CD14-positive monocyte (primary cell): ENCODE measurements at regions not wholly inside any gene's neighbourhood (a gene's known extent, or its start where the extent isn't known, plus 50 kb on each side); places are given as distances from the start of the nearest gene placed in this dataset.

Experiments
- DNase-seq, 3 donors: peaks; one replicate each; pipeline ENCODE4 v3.0.0-alpha.2; 2011 to 2022
- H2AFZ ChIP-seq: 2 replicates; pipeline ENCODE4 v1.6.0; 2012; ENCODE audit warnings: mild to moderate bottlenecking, low read depth, low read length, inconsistent platforms; ENCODE audit not compliant: insufficient read depth, poor library complexity, severe bottlenecking
- H3K27ac ChIP-seq, 2 donors: 1 replicate in 1 of 2; 2 replicates in 1 of 2; pipeline ENCODE4 v1.5.1; 2012 to 2013; ENCODE audit warnings: low read length in 2 of 2, control low read depth in 1 of 2, inconsistent platforms in 1 of 2, low read depth in 1 of 2, mild to moderate bottlenecking in 1 of 2
- H3K27me3 ChIP-seq, 2 donors: one replicate each; pipeline versions ENCODE4 v1.6.0 to v1.6.1; 2011 to 2013; ENCODE audit warnings: low read length in 2 of 2; ENCODE audit not compliant: control insufficient read depth in 2 of 2, insufficient read depth in 2 of 2
- H3K36me3 ChIP-seq, 2 donors: replicated peaks in 1 of 2; 1 replicate in 1 of 2; 2 replicates in 1 of 2; pipeline versions ENCODE4 v1.5.1 to v1.6.1; 2012 to 2013; ENCODE audit warnings: low read length in 2 of 2, control low read depth in 1 of 2, inconsistent platforms in 1 of 2, mild to moderate bottlenecking in 1 of 2; ENCODE audit not compliant: insufficient read depth in 2 of 2, control insufficient read depth in 1 of 2
- H3K4me1 ChIP-seq, 2 donors: 1 replicate in 1 of 2; 2 replicates in 1 of 2; pipeline versions ENCODE4 v1.5.1 to v1.6.1; 2012 to 2013; ENCODE audit warnings: low read length in 2 of 2, control low read depth in 1 of 2, inconsistent platforms in 1 of 2, mild to moderate bottlenecking in 1 of 2, moderate library complexity in 1 of 2; ENCODE audit not compliant: insufficient read depth in 2 of 2, control insufficient read depth in 1 of 2
- H3K4me2 ChIP-seq: replicated peaks from 2 replicates; pipeline ENCODE3; 2012; ENCODE audit warnings: low read length, moderate library complexity, mild to moderate bottlenecking; ENCODE audit not compliant: poor library complexity, severe bottlenecking; ENCODE audit errors: extremely low read depth
- H3K4me3 ChIP-seq, 3 experiments: fragments of 200-600 bp in 1 of 3; sonication (generic) in 1 of 3; replicated peaks in 1 of 3; 1 replicate in 2 of 3; 2 replicates in 1 of 3; pipeline ENCODE4 v1.5.1; 2011 to 2013; ENCODE audit warnings: low read length in 3 of 3, mild to moderate bottlenecking in 3 of 3, control low read depth in 2 of 3, low read depth in 2 of 3, inconsistent platforms in 1 of 3, moderate library complexity in 1 of 3
- H3K79me2 ChIP-seq: 2 replicates; pipeline ENCODE4 v1.6.0; 2012; ENCODE audit warnings: mild to moderate bottlenecking, control low read depth, inconsistent platforms, low read length, moderate library complexity; ENCODE audit not compliant: insufficient read depth
- H3K9ac ChIP-seq: 2 replicates; pipeline ENCODE4 v1.6.0; 2017; ENCODE audit warnings: low read length, mild to moderate bottlenecking; ENCODE audit not compliant: insufficient read depth, poor library complexity, severe bottlenecking
- H3K9me3 ChIP-seq, 2 donors: replicated peaks in 1 of 2; 1 replicate in 1 of 2; 2 replicates in 1 of 2; pipeline versions ENCODE4 v1.5.1 to v1.6.1; 2012 to 2013; ENCODE audit warnings: low read length in 2 of 2, control low read depth in 1 of 2; ENCODE audit not compliant: control insufficient read depth in 1 of 2, insufficient read depth in 1 of 2
- H4K20me1 ChIP-seq: 2 replicates; pipeline ENCODE4 v1.6.0; 2012; ENCODE audit warnings: mild to moderate bottlenecking, low read length, control low read depth, moderate library complexity; ENCODE audit not compliant: insufficient read depth
- H3K27ac Mint-ChIP-seq, 7 donors: one replicate each; pipeline ENCODE4 v1.8.0; 2020; ENCODE audit warnings: mild to moderate bottlenecking in 7 of 7, mixed read lengths in 7 of 7, moderate library complexity in 6 of 7, inconsistent platforms in 2 of 7
- H3K27me3 Mint-ChIP-seq, 3 donors: one replicate each; pipeline ENCODE4 v1.8.0; 2021 to 2022; ENCODE audit warnings: low read depth in 3 of 3, mild to moderate bottlenecking in 3 of 3, mixed read lengths in 3 of 3, moderate library complexity in 3 of 3, inconsistent platforms in 1 of 3
- H3K36me3 Mint-ChIP-seq, 2 donors: one replicate each; pipeline ENCODE4 v1.8.0; 2020; ENCODE audit warnings: mixed read lengths in 2 of 2, inconsistent platforms in 1 of 2, mild to moderate bottlenecking in 1 of 2
- H3K4me1 Mint-ChIP-seq: one replicate; pipeline ENCODE4 v1.8.0; 2020; ENCODE audit warnings: mild to moderate bottlenecking, mixed read lengths
- H3K4me3 Mint-ChIP-seq, 2 donors: one replicate each; pipeline ENCODE4 v1.8.0; 2020; ENCODE audit warnings: mild to moderate bottlenecking in 2 of 2, mixed read lengths in 2 of 2, moderate library complexity in 1 of 2
- H3K9me3 Mint-ChIP-seq, 7 donors: one replicate each; pipeline ENCODE4 v1.8.0; 2020 to 2022; ENCODE audit warnings: mixed read lengths in 7 of 7, mild to moderate bottlenecking in 6 of 7, moderate library complexity in 6 of 7, inconsistent platforms in 2 of 7
- WGBS: methylation state at CpG from one replicate; pipeline ENCODE4 v1.1.5; 2013; ENCODE audit warnings: missing lambda C conversion rate; ENCODE audit not compliant: insufficient coverage; 5-methylcytosine and 5-hydroxymethylcytosine counted together
- intact Hi-C, 2 donors: fragments of 100-400 bp; cut with micrococcal nuclease; formaldehyde crosslinking; loops; one replicate each; pipeline versions ENCODE4 v1.15.0 to v1.15.1; 2023
- TF ChIP-seq, protein P1 (sequence below): fragments of 200-600 bp; IDR thresholded peaks from one replicate; pipeline ENCODE4 v1.8.0; 2022; ENCODE audit warnings: antibody characterized with exemption, mild to moderate bottlenecking

DNA sequence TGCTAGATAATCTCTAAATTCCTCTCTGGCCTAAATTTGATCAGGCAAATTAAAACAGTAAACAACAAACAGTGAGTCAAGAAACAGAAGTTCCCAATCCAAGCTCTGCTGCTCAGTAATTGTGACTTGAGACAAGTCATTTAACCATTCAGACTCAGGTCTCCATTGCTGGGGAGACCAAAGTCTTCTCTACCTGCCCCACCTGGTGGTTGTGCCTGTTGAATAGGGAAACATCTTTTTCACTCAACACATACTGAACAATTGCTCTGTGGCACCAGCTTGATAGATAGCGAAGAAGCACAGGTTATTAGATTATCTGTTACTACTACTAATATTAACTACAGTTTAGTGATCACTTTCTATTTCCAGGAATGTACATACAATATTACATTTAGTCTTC lies 112.1 kb upstream of the EOLA2 start:
- H3K27me3 Mint-ChIP-seq = peaks cover 1 to 4% (median 2%) of the 10 kb centered on the region in 3 donors
- TF ChIP-seq, protein P1, sequence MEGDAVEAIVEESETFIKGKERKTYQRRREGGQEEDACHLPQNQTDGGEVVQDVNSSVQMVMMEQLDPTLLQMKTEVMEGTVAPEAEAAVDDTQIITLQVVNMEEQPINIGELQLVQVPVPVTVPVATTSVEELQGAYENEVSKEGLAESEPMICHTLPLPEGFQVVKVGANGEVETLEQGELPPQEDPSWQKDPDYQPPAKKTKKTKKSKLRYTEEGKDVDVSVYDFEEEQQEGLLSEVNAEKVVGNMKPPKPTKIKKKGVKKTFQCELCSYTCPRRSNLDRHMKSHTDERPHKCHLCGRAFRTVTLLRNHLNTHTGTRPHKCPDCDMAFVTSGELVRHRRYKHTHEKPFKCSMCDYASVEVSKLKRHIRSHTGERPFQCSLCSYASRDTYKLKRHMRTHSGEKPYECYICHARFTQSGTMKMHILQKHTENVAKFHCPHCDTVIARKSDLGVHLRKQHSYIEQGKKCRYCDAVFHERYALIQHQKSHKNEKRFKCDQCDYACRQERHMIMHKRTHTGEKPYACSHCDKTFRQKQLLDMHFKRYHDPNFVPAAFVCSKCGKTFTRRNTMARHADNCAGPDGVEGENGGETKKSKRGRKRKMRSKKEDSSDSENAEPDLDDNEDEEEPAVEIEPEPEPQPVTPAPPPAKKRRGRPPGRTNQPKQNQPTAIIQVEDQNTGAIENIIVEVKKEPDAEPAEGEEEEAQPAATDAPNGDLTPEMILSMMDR = no peak
- no peak for DNase-seq
- H3K4me1 Mint-ChIP-seq = no peaks in the 10 kb centered on the region
- Histone ChIP-seq H3K4me2 (no peak overlapping the region), H3K27ac (no peak overlapping the region), H4K20me1 (no peaks in the 10 kb centered on the region), H3K9me3 (no peaks in the 10 kb centered on the region), H2AFZ (no peak overlapping the region), H3K4me3 (no peak overlapping the region), H3K4me1 (no peaks in the 10 kb centered on the region), H3K36me3 (no peaks in the 10 kb centered on the region), H3K9ac (no peak overlapping the region), H3K27me3 (no peaks in the 10 kb centered on the region), H3K79me2 (no peaks in the 10 kb centered on the region)
- H3K4me3 Mint-ChIP-seq = no peak overlapping the region
- intact Hi-C loops = no loop called here
- H3K27ac Mint-ChIP-seq = no peak overlapping the region
- H3K9me3 Mint-ChIP-seq = peaks cover 0 to 3% (median 0%) of the 10 kb centered on the region in 7 donors
- no peaks in the 10 kb centered on the region for H3K36me3 Mint-ChIP-seq
- WGBS = no CpG with 5 or more reads among the region's 1 CpG

- intact Hi-C loops = no loop called here
- H3K4me3 Mint-ChIP-seq = no peak overlapping the region
- TF ChIP-seq, protein P1 = no peak
- H3K4me2 ChIP-seq = no peak overlapping the region
- no peak overlapping the region for H3K9ac ChIP-seq
- H3K27ac Mint-ChIP-seq = no peak overlapping the region
- H3K27me3 ChIP-seq = no peaks in the 10 kb centered on the region
- no peaks in the 10 kb centered on the region for H4K20me1 ChIP-seq
- H3K27ac ChIP-seq = no peak overlapping the region
- no peaks in the 10 kb centered on the region for H3K79me2 ChIP-seq
- H3K36me3 ChIP-seq = no peaks in the 10 kb centered on the region
- no peaks in the 10 kb centered on the region for H3K4me1 ChIP-seq
- no peaks in the 10 kb centered on the region for H3K4me1 Mint-ChIP-seq
- H3K4me3 ChIP-seq = no peak overlapping the region
- no peaks in the 10 kb centered on the region for H3K9me3 ChIP-seq
- H3K27me3 Mint-ChIP-seq = peaks cover 0 to 4% (median 2%) of the 10 kb centered on the region in 3 donors
- H3K36me3 Mint-ChIP-seq = no peaks in the 10 kb centered on the region
- DNase-seq = no peak
- WGBS = no CpG with 5 or more reads among the region's 2 CpGs
- H2AFZ ChIP-seq = no peak overlapping the region
- peaks cover 0 to 3% (median 0%) of the 10 kb centered on the region in 7 donors for H3K9me3 Mint-ChIP-seq
Observed at GRCh38 chrX:150051096-150051495, 112.8 kb upstream of the EOLA2 start.
